Kidney capillary endothelial cell (primary cell): ENCODE measurements at regions not wholly inside any gene's neighbourhood (a gene's known extent, or its start where the extent isn't known, plus 50 kb on each side); places are given as distances from the start of the nearest gene placed in this dataset.
A peak's percentile ranks its signal among the peaks of the same experiment; 100 is the strongest.
"Not testable (repeated sequence)": the region's sequence is repeated elsewhere in the genome, so short reads cannot be mapped to it uniquely, and the experiment has no call there.

Experiments used
- DNase-seq: peaks from one replicate; pipeline ENCODE4 v3.0.0-alpha.2; 2018; ENCODE audit warnings: low spot score

DNA sequence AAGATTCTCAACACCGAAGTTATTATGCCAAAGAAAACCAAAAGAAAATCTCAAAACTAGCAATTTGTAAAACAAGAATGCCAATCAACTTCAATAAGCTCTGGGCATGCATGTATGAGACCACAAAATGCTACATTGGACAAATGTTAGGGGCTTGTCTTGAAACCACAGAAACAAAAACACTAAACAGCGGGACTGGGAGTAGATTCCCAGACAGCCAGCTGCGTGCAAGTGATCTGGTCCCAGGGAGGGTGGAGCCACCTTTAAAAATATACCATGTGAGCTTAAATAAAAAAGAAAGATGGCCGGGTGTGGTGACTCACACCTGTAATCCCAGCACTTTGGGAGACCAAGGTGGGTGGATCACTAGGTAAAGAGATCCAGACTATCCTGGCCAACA, 163.6 kb upstream of the PRICKLE2 start:
- DNase-seq, result no peak

DNA sequence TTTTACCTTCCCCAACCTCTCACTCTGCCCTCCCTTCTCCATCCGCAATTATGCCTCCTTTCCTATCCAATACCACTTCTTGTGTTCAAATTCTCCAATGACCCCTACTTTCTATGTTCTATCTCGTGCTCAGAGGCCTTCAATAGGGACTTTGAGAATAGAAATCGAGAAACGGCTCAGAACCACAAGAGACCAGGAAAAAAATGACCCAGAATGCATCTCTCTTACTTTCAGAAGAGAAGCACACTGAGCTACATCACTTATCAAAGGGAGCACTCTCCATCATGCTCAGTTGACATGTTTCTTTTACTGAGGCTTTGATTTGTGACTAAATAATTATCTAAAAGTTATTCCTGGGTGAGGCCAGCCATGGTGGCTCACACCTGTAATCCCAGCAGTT, 162.4 kb upstream of the PRICKLE2 start:
- DNase-seq, result no peak

DNA sequence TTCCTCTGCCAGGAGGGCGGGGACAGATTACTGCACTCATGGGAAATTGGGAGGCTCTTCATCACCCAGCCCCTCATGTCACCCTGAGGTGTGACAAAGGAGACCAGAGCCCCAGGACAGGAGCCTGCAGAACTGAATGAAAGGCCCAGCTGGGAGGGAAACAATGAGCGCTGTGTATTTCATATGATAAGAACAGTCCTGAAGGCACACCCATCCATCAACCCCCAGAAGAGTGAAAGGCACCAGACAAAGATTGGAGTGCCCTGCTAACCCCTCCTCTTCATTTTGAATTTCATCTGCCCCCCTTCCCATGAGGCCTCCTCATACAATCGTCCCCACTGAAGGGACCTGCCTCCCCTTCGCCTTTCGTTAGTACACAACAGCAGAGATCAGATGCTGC, 160.0 kb upstream of the PRICKLE2 start:
- DNase-seq, result no peak

DNA sequence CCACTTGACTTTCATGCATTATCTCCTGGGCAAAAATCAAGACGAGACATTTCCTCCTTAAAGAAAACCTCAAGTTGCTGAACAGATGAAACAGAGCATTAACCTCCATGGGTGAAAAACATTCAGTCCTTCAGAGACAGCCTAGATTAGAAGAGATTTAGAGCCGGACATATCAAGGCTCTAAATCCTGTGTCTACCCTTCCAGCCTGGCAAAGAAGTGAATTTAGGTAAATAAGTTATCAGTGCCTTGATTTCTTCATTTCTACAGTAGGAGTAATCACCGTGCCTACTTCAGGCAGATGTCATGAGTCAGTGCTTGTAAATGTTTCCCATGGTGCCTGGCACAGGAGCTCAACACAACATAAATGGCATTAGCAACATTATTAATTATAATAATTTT, 159.3 kb upstream of the PRICKLE2 start:
- DNase-seq, result no peak

DNA sequence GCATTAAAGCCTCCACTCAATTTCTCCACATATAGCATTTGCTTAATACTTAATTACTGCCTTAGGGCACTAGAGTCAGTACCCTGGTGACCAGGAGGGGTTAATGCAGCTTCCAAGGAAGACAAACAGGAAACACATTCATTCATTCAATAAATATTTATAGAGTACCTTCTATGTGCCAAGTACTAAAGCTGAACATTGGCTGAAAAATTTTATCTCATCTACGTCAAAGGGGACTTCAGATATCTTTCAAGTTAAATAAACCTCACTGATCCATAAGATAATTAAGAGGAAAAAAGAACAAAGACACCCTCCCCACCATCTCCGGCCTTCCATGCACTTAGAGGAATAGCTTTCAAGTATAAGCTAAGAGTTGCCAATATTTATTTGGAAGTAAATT, 156.9 kb upstream of the PRICKLE2 start:
- DNase-seq, result no peak

DNA sequence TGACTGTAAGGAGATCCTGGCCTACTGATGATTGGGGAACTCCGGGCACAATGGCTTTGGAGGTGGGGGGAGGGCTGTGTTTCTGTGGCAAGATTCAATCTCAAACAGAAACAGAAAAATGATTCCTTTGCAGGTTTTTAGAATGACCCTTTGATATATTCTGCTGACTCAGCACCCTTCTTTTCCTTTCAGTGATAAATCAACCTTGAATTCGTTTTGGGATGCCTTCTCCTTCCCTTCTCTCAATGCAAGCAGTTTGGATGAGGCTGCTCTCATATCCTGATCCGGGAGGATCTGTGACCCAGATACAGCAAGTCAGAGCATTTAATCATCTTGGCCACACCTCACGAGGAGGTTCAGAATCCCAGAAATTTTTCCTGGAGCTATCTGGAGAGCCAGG, 156.1 kb upstream of the PRICKLE2 start:
- no peak for DNase-seq

DNA sequence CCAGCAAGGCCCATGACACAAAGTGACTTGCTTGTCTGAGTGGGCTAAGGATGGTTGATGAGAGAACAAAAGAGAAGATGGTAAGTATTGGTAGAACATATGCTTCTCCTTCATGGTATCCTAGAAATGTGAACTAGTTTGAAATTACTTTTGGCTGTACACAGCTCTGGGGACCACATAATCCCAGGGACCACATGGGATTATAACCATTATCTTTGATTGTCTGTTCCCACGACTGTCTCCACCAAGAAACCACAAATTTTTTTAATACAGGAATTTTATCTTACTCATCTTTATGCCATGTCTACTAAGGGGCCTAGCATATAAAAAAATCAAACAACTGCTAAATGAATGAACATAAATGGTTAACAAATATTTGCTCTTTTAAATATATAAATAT, 155.3 kb upstream of the PRICKLE2 start:
- no peak for DNase-seq

DNA sequence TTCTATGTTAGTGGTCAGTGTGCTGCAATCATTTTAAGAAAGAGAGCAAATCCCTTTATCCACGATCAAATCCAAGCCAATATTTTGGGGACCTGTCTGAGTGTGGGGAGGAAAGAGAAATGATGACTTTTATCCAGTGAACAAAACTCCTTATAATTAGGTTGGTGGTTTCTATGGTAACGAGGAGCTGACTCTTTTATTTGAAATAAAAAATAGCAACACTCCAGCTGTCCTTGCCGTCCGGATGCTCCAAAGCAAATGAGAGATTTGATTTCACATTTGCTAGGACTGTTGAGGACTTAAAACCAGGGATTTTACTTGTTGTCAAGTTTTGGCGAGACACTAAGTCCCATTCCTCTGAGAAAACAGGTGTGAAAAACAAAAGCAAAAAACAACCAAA, 154.0 kb upstream of the PRICKLE2 start:
- DNase-seq, result no peak

DNA sequence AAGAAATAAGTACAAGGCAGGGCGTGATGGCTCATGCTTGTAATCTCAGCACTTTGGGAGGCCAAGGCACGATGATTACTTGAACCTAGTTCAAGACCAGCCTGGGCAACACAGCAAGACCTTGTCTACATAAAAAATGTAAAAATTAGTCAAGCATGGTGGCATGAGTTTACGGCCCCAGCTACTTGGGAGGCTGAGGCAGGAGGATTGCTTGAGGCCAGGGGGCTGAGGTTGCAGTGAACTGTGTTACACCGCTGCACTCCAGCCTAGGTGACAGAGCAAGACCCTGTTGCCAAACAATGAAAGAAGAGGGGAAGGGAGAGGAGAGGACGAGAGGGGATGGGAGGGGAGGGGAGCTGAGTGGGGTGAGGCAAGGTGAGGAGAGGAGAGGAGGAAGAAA, 152.7 kb upstream of the PRICKLE2 start:
- DNase-seq, result no peak

DNA sequence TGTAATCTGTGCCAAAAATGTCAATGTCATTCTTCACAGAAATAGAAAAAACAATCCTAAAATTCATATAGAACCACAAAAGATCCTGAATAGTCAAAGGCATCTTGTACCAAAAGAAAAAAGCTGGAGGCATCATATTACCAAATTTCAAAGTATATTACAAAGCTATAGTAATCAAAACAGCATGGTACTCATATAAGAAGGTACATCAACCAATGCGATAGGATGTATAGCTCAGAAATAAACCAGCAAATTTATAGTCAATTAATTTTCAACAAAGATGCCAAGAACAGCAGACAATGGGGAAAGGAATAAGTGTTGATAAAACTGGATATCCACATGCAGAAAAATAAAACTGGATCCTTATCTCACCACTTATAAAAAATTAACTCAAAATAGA, 150.5 kb upstream of the PRICKLE2 start:
- no peak for DNase-seq

DNA sequence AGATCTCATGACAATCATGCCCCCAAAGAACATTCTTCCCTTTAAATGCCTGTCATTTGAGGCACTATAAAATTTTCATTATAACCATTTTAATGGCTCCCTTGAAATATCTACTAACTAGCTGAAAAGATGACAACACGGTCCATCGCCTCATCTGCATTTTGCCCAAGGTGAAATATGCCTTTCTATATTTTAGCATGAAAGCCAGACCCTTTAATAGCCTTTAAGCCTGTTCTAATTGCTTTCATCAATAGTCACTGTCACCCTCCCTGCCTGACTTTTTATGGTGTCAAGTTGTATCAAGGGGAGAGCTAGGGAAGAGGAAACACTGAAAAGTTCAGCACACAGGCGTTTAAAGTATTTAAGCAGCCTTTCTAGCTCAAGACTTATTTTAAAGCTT, 144.1 kb upstream of the PRICKLE2 start:
- no peak for DNase-seq

DNA sequence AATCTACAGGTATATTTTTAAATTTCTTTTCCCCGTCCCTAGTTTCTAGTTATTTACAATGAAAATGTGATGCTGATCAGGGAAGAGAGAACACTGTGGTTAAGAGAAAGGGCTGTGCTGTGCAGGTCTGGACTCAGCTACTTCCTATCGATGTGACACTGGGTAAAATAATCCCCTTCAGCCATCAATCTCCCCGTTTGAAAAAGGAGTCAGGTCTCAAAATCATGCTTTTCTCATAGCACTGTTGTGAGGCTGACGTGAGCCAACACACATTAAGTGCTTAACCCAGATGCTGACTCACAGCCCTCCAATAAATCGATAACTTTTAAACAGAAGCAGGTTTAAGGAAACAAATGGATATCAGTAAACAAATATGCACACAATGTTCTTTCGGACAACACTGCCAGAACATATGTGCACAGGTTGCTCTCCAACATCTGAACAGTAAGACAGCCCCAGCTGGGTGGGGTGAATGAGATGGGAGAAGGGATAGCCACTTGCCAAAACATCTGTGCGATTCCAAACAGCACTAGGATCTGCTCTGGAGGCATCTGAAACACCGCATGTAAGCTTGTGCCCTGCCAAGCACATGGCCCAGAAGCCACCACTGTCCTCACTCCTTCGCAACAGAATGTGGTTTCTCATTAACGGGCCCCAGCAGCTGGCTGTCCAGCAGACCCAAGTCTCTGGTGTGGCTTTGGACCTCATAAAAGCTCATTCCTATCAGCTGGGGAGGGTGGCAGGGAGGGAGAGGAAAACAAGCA, 143.2 kb upstream of the PRICKLE2 start:
- no peak for DNase-seq

DNA sequence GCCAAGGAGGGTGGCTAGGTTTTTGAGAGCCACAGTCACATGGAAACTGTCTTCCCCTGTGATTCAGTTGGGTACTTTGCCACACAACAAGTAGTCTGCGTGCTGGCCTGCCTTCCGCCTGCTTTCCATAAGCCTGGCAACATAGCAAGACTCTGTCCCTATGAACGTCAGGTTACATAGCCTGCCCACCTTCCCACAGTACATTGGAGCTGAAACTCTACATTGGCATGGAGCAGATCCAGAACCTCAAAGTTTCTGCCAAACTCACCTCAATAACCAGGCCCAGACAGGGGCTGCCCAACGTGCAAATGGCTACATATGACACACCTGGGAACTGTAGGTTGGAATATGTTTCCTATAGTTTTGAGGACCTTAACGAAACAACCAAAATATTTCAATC, 140.6 kb upstream of the PRICKLE2 start:
- DNase-seq, result no peak

DNA sequence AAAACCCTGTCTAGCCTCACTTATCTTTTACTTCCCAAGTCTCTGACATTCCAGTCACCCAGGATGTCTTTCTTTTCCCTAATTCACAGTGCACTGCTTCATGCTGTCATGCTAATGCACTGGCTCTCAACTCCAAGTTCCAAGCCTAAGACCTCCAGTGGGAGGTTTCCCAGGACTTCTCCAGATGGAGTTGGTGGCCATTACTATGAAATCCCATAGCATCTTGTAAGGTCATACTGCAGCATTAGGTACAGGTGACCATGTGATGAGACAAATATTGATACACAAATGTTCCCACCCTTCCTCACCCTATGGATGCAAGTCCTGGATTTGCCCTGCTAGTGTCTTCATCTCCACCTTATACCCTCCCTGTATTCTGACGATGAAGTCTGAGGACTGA, 138.6 kb upstream of the PRICKLE2 start:
- no peak for DNase-seq

DNA sequence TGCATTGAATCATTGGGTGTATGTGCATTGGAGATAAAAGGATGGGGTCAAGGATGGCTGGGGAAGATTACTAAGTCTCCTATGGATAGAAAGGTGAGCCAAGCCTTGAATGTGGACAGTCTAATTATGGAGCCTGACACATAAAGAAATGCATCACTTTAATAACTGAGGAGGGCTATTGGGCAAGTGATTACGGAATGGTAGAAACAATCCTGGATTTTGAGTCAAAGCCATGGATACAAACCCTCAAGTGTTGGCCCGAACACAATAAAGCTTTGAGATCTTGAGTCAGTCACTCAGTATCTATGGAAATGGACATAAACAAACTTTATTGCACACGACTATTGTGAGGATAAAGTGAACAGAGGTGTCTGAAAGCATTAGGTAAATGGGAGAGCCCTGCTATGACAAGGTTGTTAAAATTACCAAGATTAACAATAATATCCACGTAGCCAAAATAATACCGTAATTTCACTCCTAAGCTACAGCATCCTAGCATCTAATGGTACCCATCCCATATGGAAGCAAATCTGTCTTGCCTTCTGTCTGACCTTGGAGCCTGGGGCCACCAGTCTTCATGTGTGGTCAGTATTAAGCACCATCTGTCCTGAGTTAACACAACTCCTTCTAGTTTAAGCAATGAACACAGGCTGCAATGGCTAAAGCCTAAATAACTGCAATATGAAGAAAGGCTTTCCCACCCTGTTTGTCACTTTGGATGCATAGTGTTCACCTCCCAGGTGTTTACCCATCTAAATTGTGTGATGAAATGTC, 136.9 kb upstream of the PRICKLE2 start:
- DNase-seq, result no peak

DNA sequence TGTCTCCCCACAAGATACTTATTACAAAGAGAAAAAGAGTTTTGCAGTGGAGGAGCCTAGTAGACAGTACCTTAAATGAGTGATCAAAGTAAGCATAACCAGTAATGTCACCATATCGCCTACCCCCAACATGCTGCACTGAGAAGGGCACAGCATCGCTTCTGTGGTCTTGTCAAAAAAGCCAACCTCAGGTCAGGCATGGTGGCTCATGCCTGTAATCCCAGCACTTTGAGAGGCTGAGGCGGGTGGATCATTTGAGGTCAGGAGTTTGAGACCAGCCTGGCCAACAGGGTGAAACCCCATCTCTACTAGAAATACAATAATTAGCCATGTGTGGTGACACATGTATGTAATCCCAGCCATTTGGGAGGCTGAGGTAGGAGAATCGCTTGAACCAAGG, 135.8 kb upstream of the PRICKLE2 start:
- not testable (repeated sequence) for DNase-seq

DNA sequence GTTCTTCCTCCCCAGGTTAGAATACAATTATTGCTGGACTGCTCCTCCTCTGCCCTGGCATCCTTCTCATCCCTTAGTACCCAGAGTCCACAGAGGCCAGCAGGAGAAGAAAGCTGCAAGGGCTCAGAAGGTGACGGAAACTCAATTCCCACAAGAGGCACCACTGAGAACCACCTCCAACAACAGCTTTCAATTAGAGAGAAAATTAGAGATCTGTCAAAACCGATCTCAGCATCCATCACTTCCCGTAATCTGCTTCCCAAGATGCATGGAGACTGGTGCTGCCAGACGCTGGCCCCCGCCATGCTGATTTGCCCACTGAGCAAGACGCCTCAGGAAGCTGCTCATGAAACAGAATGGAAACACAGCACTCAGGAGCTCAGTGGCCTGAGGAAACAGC, 135.0 kb upstream of the PRICKLE2 start:
- no peak for DNase-seq

DNA sequence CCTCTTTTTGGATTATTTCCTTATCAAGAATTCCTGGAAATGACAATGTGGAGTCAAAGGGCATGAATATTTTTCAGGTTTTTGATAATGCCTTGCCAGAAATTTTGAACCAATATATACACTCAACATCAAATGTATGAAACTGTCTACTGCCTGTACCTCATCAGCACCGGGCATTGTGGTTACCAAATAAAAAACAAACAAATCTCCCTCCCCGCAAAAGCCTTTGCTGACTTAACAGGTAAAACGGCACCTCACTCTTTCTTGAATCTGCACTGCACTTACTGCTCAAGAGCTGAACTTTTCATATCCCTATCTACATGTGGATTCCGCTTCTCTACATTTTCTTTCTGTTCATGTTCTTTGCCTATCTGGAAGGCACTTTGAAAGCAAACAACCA, 134.5 kb upstream of the PRICKLE2 start:
- no peak for DNase-seq

DNA sequence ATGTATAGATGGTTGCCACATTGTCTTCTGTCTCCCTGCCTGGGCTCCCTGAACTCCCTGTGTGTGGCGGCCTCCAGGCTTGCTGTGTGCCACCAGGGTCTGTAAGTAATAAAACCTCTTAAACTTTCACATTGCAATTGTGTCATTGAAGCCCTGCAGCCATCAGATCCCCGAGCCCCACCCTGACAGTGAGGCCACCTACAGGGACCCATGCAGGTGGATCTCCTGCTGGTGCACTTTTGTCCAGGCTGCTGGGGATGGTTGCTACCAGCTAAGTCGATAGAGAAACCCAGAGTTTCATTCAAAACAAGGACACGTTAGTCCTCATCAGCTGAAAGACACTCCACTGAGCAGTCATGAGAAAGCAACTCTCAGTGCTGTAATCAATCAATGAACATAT, 133.6 kb upstream of the PRICKLE2 start:
- no peak for DNase-seq

DNA sequence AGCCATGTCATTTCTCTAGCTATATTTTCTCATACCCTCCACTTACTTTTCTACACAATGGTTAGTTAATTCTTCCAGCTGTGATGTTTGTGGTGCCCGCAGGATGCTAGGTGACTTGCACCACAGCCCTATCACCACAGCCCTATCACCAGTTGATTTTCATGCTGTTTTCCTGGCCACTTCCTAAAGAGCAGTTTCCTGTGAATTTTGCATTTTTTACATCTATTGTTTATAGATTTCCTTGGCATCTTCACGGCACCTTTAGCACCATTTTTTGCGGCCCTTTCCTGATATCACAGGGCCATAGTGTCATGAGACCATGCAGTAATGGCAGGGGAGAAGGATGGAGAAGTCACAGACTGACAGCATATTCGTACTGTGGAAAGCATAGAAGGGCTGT, 132.9 kb upstream of the PRICKLE2 start:
- no peak for DNase-seq

DNA sequence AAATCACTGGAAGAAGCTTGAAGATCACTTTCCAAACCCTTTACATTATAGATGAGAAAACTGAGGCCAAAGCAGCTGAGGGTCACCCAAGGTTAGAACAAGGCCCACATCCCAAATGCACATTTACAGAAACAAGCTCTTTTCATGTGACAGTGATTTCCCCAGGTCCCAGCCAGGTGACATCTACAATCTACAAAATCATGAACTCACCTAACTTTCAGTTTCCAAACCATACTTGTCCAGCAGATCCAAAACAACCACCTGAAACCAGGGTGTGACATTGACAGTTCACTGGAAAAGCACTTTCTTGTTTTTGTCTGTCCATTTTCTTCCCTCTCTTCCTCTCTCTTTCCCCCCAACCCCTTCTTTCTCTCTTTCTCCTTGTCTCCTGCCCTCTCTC, 132.2 kb upstream of the PRICKLE2 start:
- DNase-seq, result no peak

DNA sequence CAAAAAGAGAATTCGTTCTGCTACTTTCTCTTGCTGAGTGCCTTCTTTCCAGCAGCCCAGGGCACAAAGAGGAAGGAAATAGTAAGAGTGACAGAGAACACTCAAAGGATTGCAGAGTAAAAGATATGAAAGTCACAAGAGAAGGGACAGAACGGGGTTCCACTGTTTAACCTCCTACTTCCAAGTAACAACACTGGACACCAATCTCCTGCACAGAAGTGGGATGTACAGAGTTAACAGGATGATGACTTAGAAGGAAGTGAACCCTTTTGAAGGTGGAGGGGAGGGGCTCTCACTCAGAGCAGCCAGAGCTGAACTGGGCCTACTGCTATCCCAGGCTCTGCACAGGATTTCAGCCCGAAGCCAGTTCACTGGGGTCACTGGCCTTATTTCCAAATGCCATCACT, 130.1 kb upstream of the PRICKLE2 start:
- peak; percentile 90 for DNase-seq

DNA sequence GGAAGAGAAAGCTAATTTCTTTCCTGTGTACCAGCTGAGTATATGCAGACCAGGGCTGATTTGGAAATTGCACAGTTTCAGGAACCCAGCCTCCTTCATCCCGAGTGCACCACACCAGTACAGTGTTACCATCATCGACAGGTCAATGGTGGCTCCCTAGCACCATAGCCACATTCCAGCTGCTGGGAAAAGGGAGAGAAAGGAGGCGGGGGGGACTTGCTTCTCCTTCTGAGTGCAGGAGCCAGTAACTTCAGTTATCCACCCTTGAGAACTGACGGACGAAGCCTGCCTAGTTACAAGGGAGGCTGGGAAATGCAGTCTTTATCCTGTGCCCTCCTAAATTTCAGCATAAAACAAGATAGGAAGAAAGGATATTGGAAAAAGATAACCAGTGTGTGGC, 129.7 kb upstream of the PRICKLE2 start:
- no peak for DNase-seq

DNA sequence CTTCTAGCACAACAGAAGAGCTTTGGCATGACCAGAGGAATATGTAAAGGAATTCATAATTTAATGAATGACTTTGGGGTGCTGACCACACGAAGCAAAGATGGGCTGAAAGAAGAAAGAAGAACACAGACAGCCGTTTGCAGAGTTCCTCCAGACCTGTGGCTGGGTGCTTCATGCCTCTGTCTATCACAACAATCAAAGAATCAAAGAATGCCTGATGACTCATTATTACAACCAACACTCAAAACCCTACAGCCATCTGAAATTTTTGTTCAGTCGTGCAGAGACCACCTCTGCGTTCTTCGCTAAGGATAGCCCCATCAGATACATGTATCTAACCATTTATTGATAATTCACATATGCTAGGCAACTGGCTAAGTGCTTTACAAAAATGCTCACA, 129.0 kb upstream of the PRICKLE2 start:
- no peak for DNase-seq
